NCI-H1092 treated with DMSO at 0.1 percent for 48 hours (cell line): ENCODE measurements at regions not wholly inside any gene's neighbourhood (a gene's known extent, or its start where the extent isn't known, plus 50 kb on each side); places are given as distances from the start of the nearest gene placed in this dataset.
"Not testable (repeated sequence)": the region's sequence is repeated elsewhere in the genome, so short reads cannot be mapped to it uniquely, and the experiment has no call there.

Experiments
- DNase-seq: peaks from one replicate; lab custom pipeline; 2025; lab: John Stamatoyannopoulos, UW

DNA sequence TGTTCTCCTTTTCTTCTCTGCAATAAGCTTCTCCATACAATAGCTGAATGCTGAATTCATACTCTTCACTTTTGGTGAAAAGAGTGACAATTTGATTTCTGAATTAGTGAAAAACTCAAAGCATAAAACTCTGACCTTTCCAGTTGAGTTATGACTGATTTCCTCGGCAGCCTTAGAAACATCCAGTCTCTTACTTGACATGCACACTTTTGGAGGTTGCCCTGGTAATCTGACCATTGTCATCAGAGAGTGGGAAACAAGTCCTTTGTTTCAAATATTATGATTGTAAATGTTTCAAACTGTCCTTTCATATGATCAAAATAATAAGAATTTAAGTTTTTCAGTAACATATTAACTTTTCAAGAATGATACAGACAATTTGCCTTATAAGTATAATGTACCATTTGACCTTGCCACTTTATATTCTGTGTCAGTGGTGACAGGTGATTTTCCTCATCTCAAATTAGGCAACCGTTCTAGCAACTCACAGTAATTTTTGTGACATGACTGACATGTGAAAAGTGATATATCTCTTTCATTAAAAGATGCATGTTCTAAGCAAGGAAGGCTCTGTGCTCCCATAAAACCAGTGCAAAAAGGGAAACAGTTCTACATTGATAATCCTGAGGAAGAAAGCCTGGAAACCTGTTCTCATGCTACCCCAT is 507.6 kb upstream of the ROBO2 start:
- no peak for DNase-seq

DNA sequence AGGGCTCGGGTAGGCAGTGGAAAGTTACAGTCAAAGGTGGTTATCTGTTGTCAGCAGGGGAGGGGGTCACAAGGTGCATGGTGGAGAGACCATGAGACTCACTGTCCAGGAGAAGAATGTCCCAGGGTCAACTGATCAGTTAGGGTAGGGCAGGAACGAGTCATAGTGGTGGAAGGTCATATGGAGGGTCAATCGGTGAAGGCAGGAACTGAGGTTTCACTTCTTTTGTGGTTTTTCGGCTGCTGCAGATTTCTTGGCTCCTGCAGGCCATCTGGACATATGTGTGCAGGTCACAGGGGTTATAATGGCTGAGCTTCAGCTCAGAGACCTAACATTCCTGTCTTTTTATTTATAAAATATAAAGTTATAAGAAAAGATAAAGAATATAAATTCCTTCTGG is 506.2 kb upstream of the ROBO2 start:
- not testable (repeated sequence) for DNase-seq

DNA sequence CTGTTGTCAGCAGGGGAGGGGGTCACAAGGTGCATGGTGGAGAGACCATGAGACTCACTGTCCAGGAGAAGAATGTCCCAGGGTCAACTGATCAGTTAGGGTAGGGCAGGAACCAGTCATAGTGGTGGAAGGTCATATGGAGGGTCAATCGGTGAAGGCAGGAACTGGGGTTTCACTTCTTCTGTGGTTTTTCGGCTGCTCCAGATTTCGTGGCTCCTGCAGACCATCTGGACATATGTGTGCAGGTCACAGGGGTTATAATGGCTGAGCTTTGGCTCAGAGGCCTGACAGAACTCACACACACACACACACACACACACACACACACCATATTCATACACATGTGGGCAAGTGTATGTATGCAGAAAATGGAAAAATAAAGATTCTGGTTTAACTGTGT is 502.0 kb upstream of the ROBO2 start:
- not testable (repeated sequence) for DNase-seq

DNA sequence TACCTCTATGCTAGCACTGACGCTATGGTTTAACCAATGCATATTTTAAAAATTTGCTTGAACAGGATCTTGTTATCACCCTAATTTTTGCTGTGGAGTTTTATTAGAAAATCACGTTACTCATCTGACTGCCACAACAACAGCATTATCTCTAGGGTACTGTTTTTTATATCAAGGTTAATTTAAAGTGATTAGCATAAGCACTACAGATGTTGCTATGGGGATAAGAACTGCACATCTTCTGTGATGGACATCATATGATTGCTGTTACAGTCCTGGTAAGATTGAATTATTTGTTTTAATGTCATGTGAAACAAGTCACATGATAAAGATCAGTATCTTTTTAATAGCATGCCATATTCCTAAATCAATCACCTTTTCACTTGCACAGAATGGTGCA is 492.2 kb upstream of the ROBO2 start:
- DNase-seq, result no peak

DNA sequence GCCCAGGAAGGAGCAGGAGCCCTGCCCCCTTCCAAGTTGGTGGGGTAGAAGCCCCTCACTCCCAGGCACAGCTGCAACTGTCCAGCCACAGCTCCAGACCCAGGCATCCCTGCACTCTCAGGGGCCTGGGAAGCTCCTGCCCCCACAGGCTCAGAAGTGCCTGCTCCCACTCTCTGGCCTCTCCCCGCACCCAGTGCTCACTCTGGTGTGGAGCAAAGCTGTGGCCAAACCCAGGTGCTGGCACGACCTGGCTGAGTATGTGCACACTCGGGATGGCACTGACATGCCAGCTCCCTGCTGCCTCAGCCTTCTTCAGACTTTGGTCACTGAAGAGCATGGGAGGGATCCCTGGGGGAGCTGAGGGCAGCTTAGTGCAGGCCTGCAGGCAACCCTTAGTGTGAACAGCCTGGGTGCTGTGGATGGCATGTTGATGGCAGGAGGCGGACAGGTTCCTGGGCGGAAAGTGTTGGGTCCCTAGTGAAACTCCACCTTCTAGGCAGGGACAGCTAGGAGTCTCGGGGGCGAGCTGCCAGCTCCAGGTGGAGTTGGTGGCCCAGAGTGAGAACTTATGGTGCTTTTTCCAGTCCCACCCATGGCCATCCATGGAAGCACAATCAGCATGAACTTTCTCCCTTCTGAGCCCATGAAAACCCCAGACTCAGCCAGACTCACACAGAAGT is 489.2 kb upstream of the ROBO2 start:
- no peak for DNase-seq

DNA sequence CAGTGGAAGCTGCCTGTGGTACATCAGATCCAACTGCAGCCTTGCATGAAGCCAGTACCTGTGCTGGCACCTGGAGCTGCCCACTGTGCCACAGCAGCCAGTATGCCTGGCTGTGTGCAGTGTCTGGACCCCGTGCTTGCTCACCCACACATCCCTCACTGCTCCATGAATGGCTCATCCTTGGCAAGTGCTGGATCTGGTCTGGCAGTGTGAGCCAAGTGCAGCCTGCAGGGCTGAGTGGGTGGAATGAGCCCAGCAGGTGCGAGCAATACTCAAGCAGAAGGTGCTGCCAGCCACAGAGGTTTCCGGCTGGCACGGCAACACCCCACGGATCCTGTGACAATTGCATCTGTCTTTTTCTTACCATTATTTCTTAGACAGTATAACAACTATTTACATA is 488.2 kb upstream of the ROBO2 start:
- DNase-seq, result peak; percentile 41

DNA sequence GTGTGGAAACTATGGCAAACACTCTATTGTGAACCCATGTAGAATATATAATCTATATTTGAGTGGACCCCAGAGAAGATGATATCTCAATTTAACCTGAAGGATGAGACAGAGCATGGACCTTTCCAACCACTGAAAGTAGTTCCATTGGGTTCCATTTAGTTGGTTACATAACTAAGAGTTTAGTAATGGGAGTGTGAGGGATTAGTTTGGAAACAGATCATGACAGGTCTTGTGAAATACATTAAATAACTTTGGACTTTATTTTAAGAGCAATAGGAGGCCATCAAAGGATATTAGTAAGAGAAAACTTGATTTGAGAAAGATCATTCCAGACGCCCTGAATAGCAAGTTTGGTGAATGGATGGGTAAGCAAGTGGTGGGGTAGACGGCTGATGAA is 487.2 kb upstream of the ROBO2 start:
- no peak for DNase-seq

DNA sequence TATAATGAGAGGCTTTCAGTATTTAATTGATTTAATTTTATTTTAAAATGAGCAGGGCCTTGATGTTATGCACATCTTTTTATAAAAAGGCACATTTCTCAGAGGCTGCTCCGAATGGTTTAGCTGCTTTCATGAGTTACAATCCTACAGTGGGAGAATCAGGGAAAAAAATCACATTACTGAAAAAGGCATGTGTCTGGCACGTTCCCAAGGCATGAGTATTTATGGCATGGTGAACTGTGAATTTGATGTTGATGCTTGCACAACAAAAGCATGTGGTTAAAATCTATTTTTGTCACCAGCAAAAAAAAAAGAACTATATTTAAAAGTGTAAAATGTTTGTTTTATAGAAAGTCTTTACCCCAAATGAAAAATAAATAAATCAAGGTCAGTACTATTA is 485.2 kb upstream of the ROBO2 start:
- no peak for DNase-seq

DNA sequence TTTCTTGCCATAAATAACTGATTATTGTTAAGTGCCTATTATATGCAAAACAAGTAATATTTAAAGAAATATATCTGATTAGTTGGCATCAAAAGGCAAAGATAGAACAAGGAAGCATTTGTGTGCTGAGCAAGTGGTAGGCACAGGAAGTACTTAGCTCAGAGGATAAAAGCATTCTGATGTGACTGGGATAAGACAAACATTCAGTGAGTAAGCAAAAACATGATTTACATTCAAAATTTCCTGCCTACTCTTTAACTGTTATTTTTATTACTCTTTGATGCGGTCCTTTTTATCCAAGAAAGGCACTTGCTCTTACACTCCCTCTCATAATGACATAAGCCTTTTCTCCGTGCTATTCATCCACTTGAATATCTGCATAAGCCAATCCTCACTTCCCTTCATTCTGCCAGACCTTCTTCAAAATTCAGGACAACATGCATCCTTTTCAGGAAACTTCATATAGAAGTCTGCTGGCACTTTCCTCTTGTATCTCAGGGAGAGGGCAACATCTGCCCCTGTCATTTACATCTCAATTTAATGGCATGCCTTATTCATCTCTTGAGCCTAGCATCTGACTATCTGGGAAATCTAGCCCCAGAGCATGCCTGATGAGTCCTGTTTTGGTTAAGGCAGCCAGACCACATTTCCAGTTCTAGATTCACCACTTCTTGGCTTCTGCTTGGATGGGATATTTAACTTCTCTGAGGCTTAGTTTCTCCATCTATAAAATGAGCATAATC is 478.2 kb upstream of the ROBO2 start:
- DNase-seq, result no peak

DNA sequence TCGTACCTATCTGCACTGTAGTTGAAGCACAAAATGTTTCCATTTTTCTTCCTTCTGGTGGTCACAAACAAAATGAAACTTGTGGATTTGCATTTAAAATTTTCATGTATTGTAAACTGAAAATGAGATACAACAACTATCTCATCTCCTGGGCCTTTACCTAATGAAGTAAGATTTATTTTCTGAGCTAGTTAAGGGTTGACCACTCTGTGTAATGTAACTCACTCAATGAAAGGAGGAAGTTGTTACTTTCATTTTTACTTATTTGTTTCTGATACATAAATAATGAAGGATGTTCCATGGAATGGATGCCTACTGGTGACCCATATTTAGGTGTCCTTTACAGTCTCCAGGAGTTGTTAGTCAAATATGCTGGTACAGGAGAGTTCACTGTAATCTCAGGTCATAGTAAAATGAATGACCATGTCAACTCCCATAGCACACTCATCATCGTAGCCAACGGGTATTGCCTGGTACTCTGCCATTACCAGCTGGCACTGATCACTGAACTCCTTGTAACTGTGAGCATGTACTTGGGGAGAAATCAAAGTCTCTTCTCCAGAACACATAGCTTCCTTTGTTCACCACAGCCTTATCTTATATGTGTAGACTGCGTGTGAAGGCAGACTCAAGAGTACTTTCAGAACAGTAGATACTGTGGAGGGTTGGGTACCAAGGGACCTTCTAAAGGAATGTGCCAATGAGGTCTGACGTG is 474.2 kb upstream of the ROBO2 start:
- DNase-seq, result no peak

DNA sequence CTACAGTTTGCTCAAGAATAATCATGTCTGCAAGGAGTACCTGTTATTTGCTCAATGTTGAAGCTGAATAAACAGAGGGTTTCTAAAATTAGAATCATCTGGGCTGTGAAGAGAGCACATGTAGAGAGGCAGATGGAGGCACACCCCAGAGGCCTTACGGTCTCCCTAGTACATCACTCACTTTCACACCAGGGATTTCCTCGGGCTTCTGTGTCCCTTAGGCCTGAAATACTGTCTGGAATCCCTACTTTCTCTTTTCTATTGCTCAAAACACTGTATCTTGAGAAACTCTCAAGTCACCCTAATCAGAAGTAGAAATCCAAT is 473.7 kb upstream of the ROBO2 start:
- DNase-seq, result no peak

DNA sequence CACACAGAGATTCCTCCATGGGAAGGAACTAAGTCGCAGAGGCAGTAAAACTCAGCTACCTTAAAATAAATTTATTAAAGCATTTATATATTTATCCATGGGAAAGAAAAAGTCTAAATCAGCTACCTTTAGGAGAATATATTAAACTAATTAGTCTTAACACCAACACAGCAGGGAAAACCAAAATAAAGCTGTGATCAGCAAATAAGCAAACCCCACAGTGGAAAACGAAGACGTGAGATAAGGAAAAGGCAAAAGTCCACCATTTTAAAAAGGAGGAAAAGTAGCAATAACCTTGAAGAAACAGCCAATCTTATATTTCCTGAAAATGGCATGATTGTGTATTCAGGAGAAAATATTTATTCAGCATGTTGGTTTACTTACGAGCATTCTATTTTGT is 473.0 kb upstream of the ROBO2 start:
- DNase-seq, result no peak

DNA sequence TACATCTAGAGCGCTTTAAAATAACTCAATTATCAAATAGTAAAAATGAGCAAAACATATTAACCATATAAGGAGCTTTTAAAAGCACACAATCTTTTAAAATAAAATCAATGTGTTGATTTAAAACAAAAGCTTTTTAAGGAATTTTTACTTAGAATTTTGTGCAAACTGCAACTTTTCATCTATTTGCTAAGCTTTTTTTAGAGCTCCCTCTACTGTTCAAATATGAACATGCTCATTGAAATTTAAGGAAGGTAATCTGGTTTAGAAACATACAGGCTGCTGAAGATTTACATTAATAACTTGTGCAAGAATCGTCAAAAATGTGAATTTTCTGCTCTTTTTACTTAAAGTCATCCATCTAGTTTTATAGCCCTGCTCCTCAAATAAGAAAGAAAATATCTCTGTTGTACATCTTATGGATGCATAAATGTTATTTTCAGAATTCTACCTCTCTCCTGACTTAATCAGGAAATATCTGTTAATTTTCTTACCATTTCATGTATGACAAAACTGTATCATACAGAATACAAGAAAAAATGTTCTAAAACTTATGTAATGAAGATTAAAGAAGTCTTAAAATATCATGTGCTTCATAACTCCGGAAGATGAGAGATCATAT is 469.4 kb upstream of the ROBO2 start:
- peak; percentile 11 for DNase-seq

DNA sequence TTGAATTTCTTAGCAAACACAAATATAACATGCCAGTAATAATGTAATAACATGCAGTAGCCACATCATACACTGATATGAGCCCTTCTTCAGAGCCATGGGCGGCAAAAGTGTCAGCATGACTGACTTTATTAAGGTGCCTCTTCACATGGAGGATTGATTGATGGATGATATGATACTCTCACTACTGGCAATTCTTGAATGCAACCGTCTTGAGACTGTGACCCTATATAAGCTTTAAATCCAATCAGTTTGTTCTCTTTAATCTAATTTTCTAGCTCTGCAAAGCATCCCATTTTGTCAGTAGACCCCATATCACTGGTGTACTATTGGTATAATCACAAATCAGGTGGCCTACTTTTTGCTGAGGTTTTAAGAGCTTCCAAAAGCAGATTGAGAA is 463.7 kb upstream of the ROBO2 start:
- no peak for DNase-seq

DNA sequence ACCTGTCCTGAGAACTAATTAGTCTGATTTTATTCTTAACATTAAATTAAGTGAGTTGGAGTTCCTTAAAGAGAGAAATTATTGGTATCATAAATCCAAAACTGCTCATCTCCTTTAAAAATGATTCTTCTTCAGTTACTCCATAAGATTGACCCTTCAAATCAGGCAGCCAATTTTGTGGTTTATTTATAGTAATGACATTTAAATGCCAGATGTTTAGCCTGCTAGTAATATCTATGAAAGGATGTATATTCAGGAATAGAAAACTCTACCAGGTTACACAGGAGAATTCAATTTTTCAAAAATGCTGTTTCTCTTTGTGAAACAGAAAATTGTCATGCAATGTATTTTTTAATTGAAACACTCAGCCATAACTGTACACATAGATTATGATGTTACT is 457.8 kb upstream of the ROBO2 start:
- no peak for DNase-seq

DNA sequence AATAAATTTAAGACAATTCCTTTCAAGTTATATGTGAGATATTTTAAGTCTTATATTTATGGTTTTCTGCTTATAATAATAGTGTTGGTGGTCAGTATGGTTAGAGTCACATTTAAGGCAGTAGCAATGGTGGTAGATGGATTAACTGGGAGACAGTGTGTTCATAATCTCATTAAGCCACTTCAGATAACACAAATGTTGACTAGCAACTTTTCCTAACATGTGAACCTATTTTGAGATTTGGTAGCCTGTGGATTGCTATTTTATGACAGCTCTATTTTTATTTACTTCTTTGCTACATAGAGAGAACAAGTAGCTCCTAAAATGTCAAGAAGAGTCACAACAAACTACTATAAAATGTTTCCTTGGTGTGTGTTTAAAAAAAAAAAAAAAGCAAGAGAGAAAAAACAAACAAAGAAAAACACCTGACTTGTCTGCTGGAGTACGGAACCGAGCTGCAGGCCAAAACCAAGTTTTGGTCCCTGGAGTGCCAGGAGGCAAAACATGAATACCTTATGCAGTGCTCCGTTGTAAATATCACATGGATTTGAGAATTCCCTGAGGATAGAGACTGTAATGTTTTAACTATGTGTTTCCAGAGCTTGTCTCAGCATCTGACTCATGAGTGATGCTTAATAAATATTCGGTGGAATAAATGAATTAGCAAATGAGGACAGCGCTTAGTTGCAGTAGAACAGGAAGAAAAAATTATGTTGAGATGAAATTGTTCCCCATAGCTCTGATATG is 457.1 kb upstream of the ROBO2 start:
- no peak for DNase-seq

DNA sequence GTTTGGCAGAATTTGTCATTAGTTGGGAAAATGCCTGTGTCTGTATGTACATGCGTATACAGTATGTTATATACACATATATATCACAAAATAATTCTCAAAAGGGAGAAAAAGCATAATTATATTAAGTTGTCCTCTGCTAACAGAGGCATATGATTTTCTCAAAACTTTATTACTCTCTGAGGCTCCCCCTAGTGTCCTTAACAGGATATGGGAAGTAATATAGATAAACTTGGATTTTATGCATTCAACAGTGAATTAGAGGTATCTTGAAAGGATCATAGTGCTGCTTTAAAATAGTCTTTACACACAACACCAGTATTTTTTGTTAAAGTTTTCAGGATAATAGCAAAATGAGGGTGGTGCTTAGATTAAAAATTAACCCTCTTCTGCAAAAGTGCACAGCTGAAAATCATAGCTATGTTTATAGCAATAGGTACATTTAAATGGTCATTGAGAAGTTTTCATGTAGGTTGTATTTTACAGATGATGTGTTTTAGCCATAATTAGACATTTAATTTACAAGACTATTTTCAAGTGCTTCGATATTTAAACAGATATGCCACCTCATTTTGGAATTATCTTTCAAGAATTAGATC is 454.0 kb upstream of the ROBO2 start:
- peak; percentile 3 for DNase-seq

DNA sequence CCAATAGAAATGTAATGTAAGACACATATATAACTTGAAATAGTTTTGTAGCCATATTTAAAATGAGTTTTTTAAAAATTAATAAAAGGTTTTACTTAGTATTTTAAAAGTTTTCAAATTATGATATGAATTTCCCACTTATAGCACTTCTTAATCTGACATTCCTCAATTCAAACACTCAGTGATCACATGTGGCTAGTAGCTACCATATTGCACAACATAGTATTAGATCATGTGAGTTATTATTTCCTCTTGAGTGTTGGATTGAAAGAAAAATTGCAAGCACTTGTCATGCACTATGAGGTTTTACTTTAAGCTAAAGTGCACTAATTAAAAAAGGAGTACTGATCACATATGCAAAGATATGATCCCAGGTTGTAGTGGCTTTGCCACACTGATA is 453.4 kb upstream of the ROBO2 start:
- no peak for DNase-seq

DNA sequence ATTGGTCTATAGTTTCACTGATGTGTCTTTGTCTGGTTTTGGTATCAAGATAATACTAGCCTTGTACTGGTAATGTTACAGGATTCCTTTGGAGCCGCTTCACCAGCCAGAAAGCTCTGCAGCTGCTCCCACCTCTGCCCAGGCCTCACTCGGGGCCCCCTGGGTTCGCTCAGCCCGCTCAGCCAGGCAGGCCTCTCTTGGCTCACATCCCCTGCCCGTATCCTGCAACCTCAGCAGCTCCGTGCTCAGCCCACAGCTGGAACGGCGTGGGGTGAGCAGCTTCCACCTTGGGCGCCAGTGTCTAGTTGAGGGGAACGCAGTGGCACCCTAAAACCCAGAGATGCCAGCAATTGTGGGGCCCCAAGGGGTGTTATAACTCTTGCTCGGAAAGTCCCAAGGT is 429.7 kb upstream of the ROBO2 start:
- DNase-seq, result no peak

DNA sequence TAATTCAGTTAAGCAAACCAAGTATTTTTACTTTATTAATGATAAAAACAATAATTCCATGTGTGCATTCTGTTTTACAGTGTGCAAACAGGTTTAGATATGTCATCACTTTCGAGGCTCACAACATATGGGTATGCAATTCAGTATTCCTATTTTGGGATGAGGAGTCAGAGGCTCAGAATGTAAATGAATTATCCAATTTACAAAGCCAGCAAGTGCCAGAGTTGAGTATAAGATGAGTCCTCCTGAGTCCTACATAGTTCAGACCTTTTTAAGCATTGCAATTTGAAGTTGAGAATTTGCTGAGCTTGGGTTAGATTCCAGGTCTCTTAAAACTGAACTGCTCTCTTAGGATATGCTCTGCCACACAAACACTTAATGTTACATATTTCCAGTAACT is 424.2 kb upstream of the ROBO2 start:
- no peak for DNase-seq

DNA sequence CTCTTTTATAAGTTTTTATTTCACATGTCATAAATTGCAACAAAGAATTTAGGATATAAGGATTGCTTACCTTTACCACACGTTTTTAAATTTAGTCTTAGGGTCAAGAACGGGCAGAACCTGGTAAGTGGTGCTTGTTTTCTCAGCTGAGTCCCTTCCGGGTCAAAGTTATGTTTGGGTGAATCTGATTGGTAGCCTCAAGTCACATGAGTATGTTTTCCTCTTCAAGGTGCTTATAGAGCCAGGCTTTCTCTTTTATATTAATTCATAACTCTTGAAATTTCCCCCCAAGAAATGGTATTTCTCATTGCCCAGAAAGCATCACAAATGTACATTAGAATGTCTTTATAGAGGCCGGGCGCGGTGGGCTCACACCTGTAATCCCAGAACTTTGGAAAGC is 415.7 kb upstream of the ROBO2 start:
- DNase-seq, result no peak
